Stimulated activated memory B cell treated with anti-CD40 and anti-IgM and Interleukin-4, amounts not matched to agents 10 μg/mL and 1 μg/mL and 100 μg/mL, for 72 hours (primary cell): ENCODE measurements at regions not wholly inside any gene's neighbourhood (a gene's known extent, or its start where the extent isn't known, plus 50 kb on each side); places are given as distances from the start of the nearest gene placed in this dataset.
"Not testable (repeated sequence)": the region's sequence is repeated elsewhere in the genome, so short reads cannot be mapped to it uniquely, and the experiment has no call there.

Experiments
- ATAC-seq: fragments of 150-1000 bp; cut with Tn5 transposase; 2 replicates; pipeline ENCODE4 v1.10.0; 2021
- H3K27ac Mint-ChIP-seq: one replicate; pipeline ENCODE4 v1.8.0; 2022; ENCODE audit warnings: mild to moderate bottlenecking, mixed read lengths
- H3K27me3 Mint-ChIP-seq: one replicate; pipeline ENCODE4 v1.8.0; 2022; ENCODE audit warnings: mixed read lengths
- H3K36me3 Mint-ChIP-seq: one replicate; pipeline ENCODE4 v1.8.0; 2022; ENCODE audit warnings: mixed read lengths
- H3K4me1 Mint-ChIP-seq: one replicate; pipeline ENCODE4 v1.8.0; 2022; ENCODE audit warnings: mixed read lengths
- H3K4me3 Mint-ChIP-seq: one replicate; pipeline ENCODE4 v1.8.0; 2022; ENCODE audit warnings: mild to moderate bottlenecking, moderate library complexity, mixed read lengths
- H3K9me3 Mint-ChIP-seq: one replicate; pipeline ENCODE4 v1.8.0; 2022; ENCODE audit warnings: mixed read lengths

- Mint-ChIP-seq H3K27me3 (no peaks in the 10 kb centered on the region), H3K4me1 (no peaks in the 10 kb centered on the region), H3K4me3 (no peak overlapping the region), H3K36me3 (no peaks in the 10 kb centered on the region), H3K27ac (no peak overlapping the region), H3K9me3 (peaks cover 6% of the 10 kb centered on the region)
- no peak for ATAC-seq
Observed at GRCh38 chr11:107276077-107276476, 181.5 kb downstream of the CWF19L2 start.

- no peak overlapping the region for H3K4me3 Mint-ChIP-seq
- H3K4me1 Mint-ChIP-seq, result no peaks in the 10 kb centered on the region
- peaks cover 6% of the 10 kb centered on the region for H3K9me3 Mint-ChIP-seq
- no peak overlapping the region for H3K27ac Mint-ChIP-seq
- no peaks in the 10 kb centered on the region for H3K27me3 Mint-ChIP-seq
- no peak for ATAC-seq
- no peaks in the 10 kb centered on the region for H3K36me3 Mint-ChIP-seq
Observed at GRCh38 chr11:107275632-107276031, 182.0 kb downstream of the CWF19L2 start.

GRCh38 chr11:107274138-107274537 is 183.5 kb downstream of the CWF19L2 start:
- H3K36me3 Mint-ChIP-seq, result no peaks in the 10 kb centered on the region
- peaks cover 6% of the 10 kb centered on the region for H3K9me3 Mint-ChIP-seq
- H3K4me1 Mint-ChIP-seq, result no peaks in the 10 kb centered on the region
- no peak overlapping the region for H3K27ac Mint-ChIP-seq
- no peak for ATAC-seq
- H3K27me3 Mint-ChIP-seq, result no peaks in the 10 kb centered on the region
- no peak overlapping the region for H3K4me3 Mint-ChIP-seq

- H3K4me3 Mint-ChIP-seq, result no peak overlapping the region
- no peaks in the 10 kb centered on the region for H3K4me1 Mint-ChIP-seq
- H3K27ac Mint-ChIP-seq, result no peak overlapping the region
- ATAC-seq, result no peak
- H3K9me3 Mint-ChIP-seq, result peaks cover 3% of the 10 kb centered on the region
- H3K36me3 Mint-ChIP-seq, result no peaks in the 10 kb centered on the region
- no peaks in the 10 kb centered on the region for H3K27me3 Mint-ChIP-seq
Observed at GRCh38 chr11:107272561-107272960, 185.1 kb downstream of the CWF19L2 start.

GRCh38 chr11:107271425-107271824 is 186.2 kb downstream of the CWF19L2 start:
- H3K36me3 Mint-ChIP-seq, result no peaks in the 10 kb centered on the region

GRCh38 chr11:107268977-107269376 is 188.6 kb downstream of the CWF19L2 start:
- no peak for ATAC-seq
- H3K4me3 Mint-ChIP-seq, result no peak overlapping the region
- no peaks in the 10 kb centered on the region for H3K4me1 Mint-ChIP-seq
- no peak overlapping the region for H3K27ac Mint-ChIP-seq
- H3K27me3 Mint-ChIP-seq, result no peaks in the 10 kb centered on the region
- H3K36me3 Mint-ChIP-seq, result no peaks in the 10 kb centered on the region
- peaks cover 3% of the 10 kb centered on the region for H3K9me3 Mint-ChIP-seq

More at GRCh38 chr11:107271425-107271824, 186.2 kb downstream of the CWF19L2 start:
- Mint-ChIP-seq H3K4me3 (no peak overlapping the region), H3K9me3 (peaks cover 3% of the 10 kb centered on the region), H3K27ac (no peak overlapping the region), H3K4me1 (no peaks in the 10 kb centered on the region), H3K27me3 (no peaks in the 10 kb centered on the region)
- no peak for ATAC-seq

GRCh38 chr11:107266455-107266854 is 191.2 kb downstream of the CWF19L2 start:
- H3K4me3 Mint-ChIP-seq, result no peak overlapping the region
- no peaks in the 10 kb centered on the region for H3K36me3 Mint-ChIP-seq
- no peak for ATAC-seq

GRCh38 chr11:107265591-107266121 is 192.0 kb downstream of the CWF19L2 start:
- H3K36me3 Mint-ChIP-seq, result no peaks in the 10 kb centered on the region

More at GRCh38 chr11:107266455-107266854, 191.2 kb downstream of the CWF19L2 start:
- no peaks in the 10 kb centered on the region for H3K9me3 Mint-ChIP-seq
- H3K27me3 Mint-ChIP-seq, result no peaks in the 10 kb centered on the region
- no peak overlapping the region for H3K27ac Mint-ChIP-seq
- H3K4me1 Mint-ChIP-seq, result no peaks in the 10 kb centered on the region

GRCh38 chr11:107263844-107264563 is 193.6 kb downstream of the CWF19L2 start:
- Mint-ChIP-seq H3K27ac (no peak overlapping the region), H3K4me1 (no peaks in the 10 kb centered on the region), H3K36me3 (no peaks in the 10 kb centered on the region), H3K27me3 (peaks cover 8% of the 10 kb centered on the region), H3K9me3 (no peaks in the 10 kb centered on the region), H3K4me3 (no peak overlapping the region)
- ATAC-seq, result peak; percentile 80

More at GRCh38 chr11:107265591-107266121, 192.0 kb downstream of the CWF19L2 start:
- Mint-ChIP-seq H3K9me3 (no peaks in the 10 kb centered on the region), H3K4me3 (no peak overlapping the region), H3K27ac (no peak overlapping the region), H3K27me3 (peaks cover under 1% of the 10 kb centered on the region), H3K4me1 (no peaks in the 10 kb centered on the region)
- ATAC-seq, result no peak

GRCh38 chr11:107259811-107260221 is 197.8 kb downstream of the CWF19L2 start:
- Mint-ChIP-seq H3K4me3 (no peak overlapping the region), H3K27ac (no peak overlapping the region), H3K27me3 (peaks cover 23% of the 10 kb centered on the region), H3K36me3 (no peaks in the 10 kb centered on the region), H3K4me1 (no peaks in the 10 kb centered on the region), H3K9me3 (no peaks in the 10 kb centered on the region)
- no peak for ATAC-seq

- no peak overlapping the region for H3K27ac Mint-ChIP-seq
- peaks cover 42% of the 10 kb centered on the region for H3K27me3 Mint-ChIP-seq
- no peaks in the 10 kb centered on the region for H3K36me3 Mint-ChIP-seq
- no peaks in the 10 kb centered on the region for H3K4me1 Mint-ChIP-seq
- H3K4me3 Mint-ChIP-seq, result no peak overlapping the region
- no peaks in the 10 kb centered on the region for H3K9me3 Mint-ChIP-seq
- no peak for ATAC-seq
Observed at GRCh38 chr11:107257710-107258109, 199.9 kb downstream of the CWF19L2 start.

- H3K4me3 Mint-ChIP-seq, H3K27ac Mint-ChIP-seq, H3K36me3 Mint-ChIP-seq, H3K4me1 Mint-ChIP-seq, ATAC-seq, H3K9me3 Mint-ChIP-seq: not testable (repeated sequence)
- peaks cover 34% of the 10 kb centered on the region for H3K27me3 Mint-ChIP-seq
Observed at GRCh38 chr11:107253661-107254060, 204.0 kb downstream of the CWF19L2 start.

- no peak overlapping the region for H3K27ac Mint-ChIP-seq
- H3K36me3 Mint-ChIP-seq, result no peaks in the 10 kb centered on the region
- peaks cover 28% of the 10 kb centered on the region for H3K27me3 Mint-ChIP-seq
- H3K4me1 Mint-ChIP-seq, result no peaks in the 10 kb centered on the region
- H3K9me3 Mint-ChIP-seq, result no peaks in the 10 kb centered on the region
- no peak overlapping the region for H3K4me3 Mint-ChIP-seq
- ATAC-seq, result peak; percentile 64
Observed at GRCh38 chr11:107252429-107253161, 205.0 kb downstream of the CWF19L2 start.

GRCh38 chr11:107251298-107251697 is 206.3 kb downstream of the CWF19L2 start:
- ATAC-seq, result no peak
- no peaks in the 10 kb centered on the region for H3K9me3 Mint-ChIP-seq
- no peak overlapping the region for H3K4me3 Mint-ChIP-seq
- H3K27ac Mint-ChIP-seq, result no peak overlapping the region
- peaks cover 20% of the 10 kb centered on the region for H3K27me3 Mint-ChIP-seq
- no peaks in the 10 kb centered on the region for H3K4me1 Mint-ChIP-seq
- H3K36me3 Mint-ChIP-seq, result no peaks in the 10 kb centered on the region

GRCh38 chr11:107250017-107250416 is 207.6 kb downstream of the CWF19L2 start:
- H3K4me3 Mint-ChIP-seq, result no peak overlapping the region
- peaks cover 20% of the 10 kb centered on the region for H3K27me3 Mint-ChIP-seq
- H3K36me3 Mint-ChIP-seq, result no peaks in the 10 kb centered on the region
- H3K4me1 Mint-ChIP-seq, result no peaks in the 10 kb centered on the region
- H3K27ac Mint-ChIP-seq, result no peak overlapping the region
- H3K9me3 Mint-ChIP-seq, result no peaks in the 10 kb centered on the region
- ATAC-seq, result no peak

- Mint-ChIP-seq H3K36me3 (no peaks in the 10 kb centered on the region), H3K27ac (no peak overlapping the region), H3K4me1 (no peaks in the 10 kb centered on the region), H3K27me3 (peaks cover 11% of the 10 kb centered on the region), H3K9me3 (no peaks in the 10 kb centered on the region), H3K4me3 (no peak overlapping the region)
- ATAC-seq, result no peak
Observed at GRCh38 chr11:107249054-107249453, 208.6 kb downstream of the CWF19L2 start.
